ENCODE measurements at regions not wholly inside any gene's neighbourhood (a gene's known extent, or its start where the extent isn't known, plus 50 kb on each side); places are given as distances from the start of the nearest gene placed in this dataset.
"Not testable (repeated sequence)": the region's sequence is repeated elsewhere in the genome, so short reads cannot be mapped to it uniquely, and the experiment has no call there.

DNA sequence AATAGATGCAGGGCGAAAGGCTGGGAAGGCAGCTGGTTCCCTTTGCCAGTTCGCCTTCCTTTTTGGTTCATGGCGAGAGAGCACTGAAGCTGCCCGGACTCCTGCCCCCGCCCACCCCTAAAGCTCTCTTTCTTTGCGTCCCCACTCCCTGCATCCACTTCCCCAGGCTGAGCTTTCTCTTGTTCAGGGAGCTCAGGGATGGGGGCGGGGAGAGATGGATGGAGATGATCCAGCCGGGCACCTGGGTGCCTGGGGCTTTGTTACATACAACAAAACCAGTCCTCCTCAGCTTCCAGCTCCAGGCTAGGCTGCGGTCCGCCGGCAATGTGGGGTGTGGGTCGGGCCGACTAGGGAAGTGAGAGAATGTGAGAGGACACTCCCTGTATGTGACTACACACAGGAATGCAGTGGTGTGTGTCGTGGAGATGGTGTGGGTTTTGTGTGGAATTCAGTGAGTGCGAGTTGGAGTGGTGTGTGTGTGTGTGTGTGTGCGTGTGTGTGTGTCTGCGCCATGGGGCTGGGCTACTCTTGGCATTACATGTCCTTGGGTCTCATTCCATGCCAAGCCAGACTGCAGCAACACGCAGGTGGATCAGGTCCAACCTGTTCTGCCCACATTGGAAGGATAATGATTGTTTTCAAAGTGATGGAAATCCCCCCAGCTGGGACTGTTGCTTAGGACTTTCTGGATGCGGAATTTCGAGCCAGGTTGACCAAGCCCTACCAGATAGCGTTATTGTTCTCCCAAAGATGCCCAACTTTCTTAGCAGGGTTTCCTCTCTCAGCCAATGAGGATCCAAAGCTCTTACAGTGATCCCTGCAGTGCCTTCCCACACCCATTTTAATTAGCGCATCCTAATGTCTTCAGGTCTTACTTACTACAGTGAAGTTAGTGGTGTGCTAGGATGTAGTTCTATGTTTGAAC, 149.4 kb upstream of the CHRDL1 start:
- no peak for DNase-seq (ENCODE audit: insufficient read length, low spot score)
- TF ChIP-seq TAF1 (IDR thresholded peaks at IDR 0.05; ENCODE audit: low read depth, low read length) (no peak), SPI1 (IDR thresholded peaks at IDR 0.05; ENCODE audit: low read depth, low read length) (no peak), POLR2AphosphoS5 (IDR thresholded peaks at IDR 0.05; ENCODE audit: low read depth, low read length) (no peak), POU2F2 (IDR thresholded peaks at IDR 0.05; ENCODE audit: low read depth, low read length) (no peak), PAX5 (IDR thresholded peaks at IDR 0.05; ENCODE audit: insufficient read depth, low read length, severe bottlenecking) (no peak), POLR2A (IDR thresholded peaks at IDR 0.05; ENCODE audit: low read depth, low read length) (no peak)
- no peak for FAIRE-seq

DNA sequence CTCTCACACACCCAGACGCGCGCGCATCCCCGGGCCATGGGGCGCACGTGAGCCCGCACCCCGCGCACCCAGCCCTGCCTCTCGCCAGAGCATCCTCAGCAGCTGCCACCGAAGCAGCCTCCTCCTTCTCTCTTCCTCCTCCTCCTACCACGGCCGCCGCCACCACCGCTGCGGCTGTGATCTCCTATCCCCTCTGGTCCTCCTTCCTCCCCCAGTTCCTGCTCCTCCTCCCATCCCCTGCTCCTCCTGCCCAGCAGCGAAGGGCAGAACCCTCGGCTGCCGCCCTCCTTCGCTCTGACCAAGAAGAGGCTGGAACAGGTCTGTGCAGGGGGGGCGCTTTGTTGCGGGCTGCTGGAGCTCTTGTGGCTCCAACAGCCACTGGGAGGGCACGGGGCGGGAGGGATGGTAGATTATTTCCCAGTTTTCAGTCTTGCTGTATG, 148.7 kb upstream of the CHRDL1 start:
- DNase-seq (ENCODE audit: insufficient read length, low spot score): no peak
- TF ChIP-seq POLR2AphosphoS5 (IDR thresholded peaks at IDR 0.05; ENCODE audit: low read depth, low read length) (no peak), SPI1 (IDR thresholded peaks at IDR 0.05; ENCODE audit: low read depth, low read length) (no peak), TAF1 (IDR thresholded peaks at IDR 0.05; ENCODE audit: low read depth, low read length) (no peak), POU2F2 (IDR thresholded peaks at IDR 0.05; ENCODE audit: low read depth, low read length) (no peak), PAX5 (IDR thresholded peaks at IDR 0.05; ENCODE audit: insufficient read depth, low read length, severe bottlenecking) (no peak)
- no peak for FAIRE-seq

- no peak for DNase-seq (ENCODE audit: insufficient read length, low spot score)
- TF ChIP-seq TAF1 (IDR thresholded peaks at IDR 0.05; ENCODE audit: low read depth, low read length) (no peak), POLR2AphosphoS5 (IDR thresholded peaks at IDR 0.05; ENCODE audit: low read depth, low read length) (no peak), PAX5 (IDR thresholded peaks at IDR 0.05; ENCODE audit: insufficient read depth, low read length, severe bottlenecking) (no peak), SPI1 (IDR thresholded peaks at IDR 0.05; ENCODE audit: low read depth, low read length) (no peak), POU2F2 (IDR thresholded peaks at IDR 0.05; ENCODE audit: low read depth, low read length) (no peak), POLR2A (IDR thresholded peaks at IDR 0.05; ENCODE audit: low read depth, low read length) (no peak)
- FAIRE-seq: no peak
These were observed 146.3 kb upstream of the CHRDL1 start for GRCh38 chrX:110941906-110942305.

- no peak for DNase-seq (ENCODE audit: insufficient read length, low spot score)
- FAIRE-seq: no peak
These were observed 143.5 kb upstream of the CHRDL1 start for GRCh38 chrX:110938977-110939732.

DNA sequence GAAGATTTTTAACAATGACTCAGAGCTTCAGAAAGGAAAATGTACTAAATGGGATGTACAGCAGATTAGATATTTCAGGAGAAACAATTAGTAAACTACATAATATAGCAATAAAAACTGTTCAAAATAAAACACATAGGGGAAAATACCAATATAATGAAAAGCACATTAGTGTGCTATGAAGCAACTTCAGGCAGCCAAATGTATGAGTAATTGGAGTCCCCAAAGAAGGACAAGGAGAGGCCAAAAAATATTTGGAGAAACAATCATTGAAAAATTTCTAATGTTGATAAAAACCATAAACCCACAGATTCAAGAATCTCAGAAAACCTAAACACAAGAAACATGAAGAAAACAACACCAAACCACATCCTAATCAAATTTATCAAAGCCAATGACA, 129.3 kb upstream of the CHRDL1 start:
- no peak for DNase-seq (ENCODE audit: insufficient read length, low spot score)
- no peak for FAIRE-seq
- no peak for TF ChIP-seq SPI1 (IDR thresholded peaks at IDR 0.05; ENCODE audit: low read depth, low read length)

More at GRCh38 chrX:110938977-110939732, 143.5 kb upstream of the CHRDL1 start:
- TF ChIP-seq SPI1 (IDR thresholded peaks at IDR 0.05; ENCODE audit: low read depth, low read length) (no peak), TAF1 (IDR thresholded peaks at IDR 0.05; ENCODE audit: low read depth, low read length) (no peak), POU2F2 (IDR thresholded peaks at IDR 0.05; ENCODE audit: low read depth, low read length) (no peak), PAX5 (IDR thresholded peaks at IDR 0.05; ENCODE audit: insufficient read depth, low read length, severe bottlenecking) (no peak), POLR2AphosphoS5 (IDR thresholded peaks at IDR 0.05; ENCODE audit: low read depth, low read length) (no peak), POLR2A (IDR thresholded peaks at IDR 0.05; ENCODE audit: low read depth, low read length) (no peak)

- DNase-seq (ENCODE audit: insufficient read length, low spot score) (no peak), FAIRE-seq (no peak)
- TF ChIP-seq POLR2A (IDR thresholded peaks at IDR 0.05; ENCODE audit: low read depth, low read length) (no peak), PAX5 (IDR thresholded peaks at IDR 0.05; ENCODE audit: insufficient read depth, low read length, severe bottlenecking) (no peak), SPI1 (IDR thresholded peaks at IDR 0.05; ENCODE audit: low read depth, low read length) (no peak), POLR2AphosphoS5 (IDR thresholded peaks at IDR 0.05; ENCODE audit: low read depth, low read length) (no peak), POU2F2 (IDR thresholded peaks at IDR 0.05; ENCODE audit: low read depth, low read length) (no peak)
These were observed 125.4 kb upstream of the CHRDL1 start for GRCh38 chrX:110920991-110921390.

GRCh38 chrX:110915570-110915969, 120.0 kb upstream of the CHRDL1 start:
- DNase-seq (ENCODE audit: insufficient read length, low spot score) (no peak), FAIRE-seq (no peak)
- TF ChIP-seq POLR2A (IDR thresholded peaks at IDR 0.05; ENCODE audit: low read depth, low read length) (no peak), PAX5 (IDR thresholded peaks at IDR 0.05; ENCODE audit: insufficient read depth, low read length, severe bottlenecking) (no peak), POLR2AphosphoS5 (IDR thresholded peaks at IDR 0.05; ENCODE audit: low read depth, low read length) (no peak), SPI1 (IDR thresholded peaks at IDR 0.05; ENCODE audit: low read depth, low read length) (no peak), POU2F2 (IDR thresholded peaks at IDR 0.05; ENCODE audit: low read depth, low read length) (no peak), TAF1 (IDR thresholded peaks at IDR 0.05; ENCODE audit: low read depth, low read length) (no peak)

DNA sequence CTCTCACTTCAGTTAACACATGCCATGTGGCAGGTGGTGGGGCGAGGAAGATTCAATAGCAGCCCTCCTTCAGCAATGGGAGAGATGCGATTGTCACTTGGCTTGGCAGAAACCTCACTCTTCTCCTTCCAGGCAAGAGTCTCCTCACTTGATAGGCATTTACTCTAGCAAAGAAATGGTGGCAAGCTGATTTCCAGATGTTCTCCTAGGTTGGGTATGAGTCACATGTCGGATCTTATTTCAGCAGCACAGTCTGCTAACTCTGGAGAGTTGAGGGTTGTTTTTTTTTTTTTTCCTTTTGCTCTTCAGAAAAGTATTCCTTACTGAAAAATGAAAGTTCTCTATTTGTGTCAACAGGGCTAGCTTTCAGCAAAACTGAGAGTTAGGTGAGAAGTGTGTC, 119.5 kb upstream of the CHRDL1 start:
- FAIRE-seq (no peak), DNase-seq (ENCODE audit: insufficient read length, low spot score) (no peak)
- TF ChIP-seq POLR2A (IDR thresholded peaks at IDR 0.05; ENCODE audit: low read depth, low read length) (no peak), POLR2AphosphoS5 (IDR thresholded peaks at IDR 0.05; ENCODE audit: low read depth, low read length) (no peak), PAX5 (IDR thresholded peaks at IDR 0.05; ENCODE audit: insufficient read depth, low read length, severe bottlenecking) (no peak), TAF1 (IDR thresholded peaks at IDR 0.05; ENCODE audit: low read depth, low read length) (no peak), POU2F2 (IDR thresholded peaks at IDR 0.05; ENCODE audit: low read depth, low read length) (no peak), SPI1 (IDR thresholded peaks at IDR 0.05; ENCODE audit: low read depth, low read length) (no peak)

GRCh38 chrX:110914281-110914680, 118.7 kb upstream of the CHRDL1 start:
- DNase-seq (ENCODE audit: insufficient read length, low spot score) (no peak), FAIRE-seq (no peak)
- TF ChIP-seq POU2F2 (IDR thresholded peaks at IDR 0.05; ENCODE audit: low read depth, low read length): no peak
- no peak for TF ChIP-seq POLR2AphosphoS5 (IDR thresholded peaks at IDR 0.05; ENCODE audit: low read depth, low read length)
- TF ChIP-seq TAF1 (IDR thresholded peaks at IDR 0.05; ENCODE audit: low read depth, low read length): no peak
- no peak for TF ChIP-seq PAX5 (IDR thresholded peaks at IDR 0.05; ENCODE audit: insufficient read depth, low read length, severe bottlenecking)
- no peak for TF ChIP-seq POLR2A (IDR thresholded peaks at IDR 0.05; ENCODE audit: low read depth, low read length)
- TF ChIP-seq SPI1 (IDR thresholded peaks at IDR 0.05; ENCODE audit: low read depth, low read length): no peak

DNA sequence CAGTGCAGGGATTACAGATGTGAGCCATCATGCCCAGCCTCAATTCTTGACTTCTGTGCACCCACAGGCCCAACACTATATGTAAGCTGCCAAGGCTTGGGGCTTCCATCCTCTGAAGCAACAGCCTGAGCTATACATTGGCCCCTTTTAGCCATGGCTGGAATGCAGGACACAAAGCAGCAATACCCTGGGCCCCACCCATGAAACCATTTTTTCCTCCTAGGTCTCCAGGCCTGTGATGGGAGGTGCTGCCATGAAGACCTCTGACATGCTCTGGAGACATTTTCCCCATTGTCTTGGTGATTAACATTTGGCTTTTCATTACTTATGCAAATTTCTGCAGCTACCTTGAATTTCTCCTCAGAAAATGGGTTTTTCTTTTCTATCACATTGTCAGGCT, 109.1 kb upstream of the CHRDL1 start:
- not testable (repeated sequence) for FAIRE-seq; DNase-seq (ENCODE audit: insufficient read length, low spot score)

Data from GM12891 (cell line).